ENCODE measurements at regions not wholly inside any gene's neighbourhood (a gene's known extent, or its start where the extent isn't known, plus 50 kb on each side); places are given as distances from the start of the nearest gene placed in this dataset.

DNA sequence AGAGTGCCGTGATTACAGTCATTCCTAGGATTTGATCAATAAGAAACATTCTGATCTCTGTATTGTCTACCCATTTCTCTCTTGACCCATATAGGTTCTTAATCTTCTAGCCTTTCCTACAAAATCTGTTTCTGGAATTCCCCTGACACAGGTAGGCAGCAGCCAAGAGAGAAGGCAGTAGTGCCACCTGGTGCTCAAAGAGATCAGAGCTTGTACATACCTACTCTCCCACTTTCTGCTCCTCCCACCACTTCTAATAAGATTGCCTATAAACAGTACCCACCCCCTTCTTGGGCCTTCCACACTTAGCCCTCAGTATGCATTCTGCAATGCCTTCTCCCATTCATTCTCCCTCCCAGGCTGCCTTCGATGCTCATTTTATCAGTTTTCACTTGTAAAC, 117.4 kb upstream of the RORB start:
- no peak for TF ChIP-seq TAF1 (IDR thresholded peaks at IDR 0.05; ENCODE audit: borderline replicate concordance, insufficient read depth, low read length)
- no peak for TF ChIP-seq SIN3A (IDR thresholded peaks at IDR 0.05; ENCODE audit: borderline replicate concordance, insufficient read depth, low read length)
- TF ChIP-seq, protein P1, sequence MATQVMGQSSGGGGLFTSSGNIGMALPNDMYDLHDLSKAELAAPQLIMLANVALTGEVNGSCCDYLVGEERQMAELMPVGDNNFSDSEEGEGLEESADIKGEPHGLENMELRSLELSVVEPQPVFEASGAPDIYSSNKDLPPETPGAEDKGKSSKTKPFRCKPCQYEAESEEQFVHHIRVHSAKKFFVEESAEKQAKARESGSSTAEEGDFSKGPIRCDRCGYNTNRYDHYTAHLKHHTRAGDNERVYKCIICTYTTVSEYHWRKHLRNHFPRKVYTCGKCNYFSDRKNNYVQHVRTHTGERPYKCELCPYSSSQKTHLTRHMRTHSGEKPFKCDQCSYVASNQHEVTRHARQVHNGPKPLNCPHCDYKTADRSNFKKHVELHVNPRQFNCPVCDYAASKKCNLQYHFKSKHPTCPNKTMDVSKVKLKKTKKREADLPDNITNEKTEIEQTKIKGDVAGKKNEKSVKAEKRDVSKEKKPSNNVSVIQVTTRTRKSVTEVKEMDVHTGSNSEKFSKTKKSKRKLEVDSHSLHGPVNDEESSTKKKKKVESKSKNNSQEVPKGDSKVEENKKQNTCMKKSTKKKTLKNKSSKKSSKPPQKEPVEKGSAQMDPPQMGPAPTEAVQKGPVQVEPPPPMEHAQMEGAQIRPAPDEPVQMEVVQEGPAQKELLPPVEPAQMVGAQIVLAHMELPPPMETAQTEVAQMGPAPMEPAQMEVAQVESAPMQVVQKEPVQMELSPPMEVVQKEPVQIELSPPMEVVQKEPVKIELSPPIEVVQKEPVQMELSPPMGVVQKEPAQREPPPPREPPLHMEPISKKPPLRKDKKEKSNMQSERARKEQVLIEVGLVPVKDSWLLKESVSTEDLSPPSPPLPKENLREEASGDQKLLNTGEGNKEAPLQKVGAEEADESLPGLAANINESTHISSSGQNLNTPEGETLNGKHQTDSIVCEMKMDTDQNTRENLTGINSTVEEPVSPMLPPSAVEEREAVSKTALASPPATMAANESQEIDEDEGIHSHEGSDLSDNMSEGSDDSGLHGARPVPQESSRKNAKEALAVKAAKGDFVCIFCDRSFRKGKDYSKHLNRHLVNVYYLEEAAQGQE (IDR thresholded peaks at IDR 0.05; ENCODE audit: insufficient read depth in 1 of 2, low read depth in 2 of 2, low read length in 2 of 2): no peak

Measured in PFSK-1 (cell line).